ENCODE measurements at regions not wholly inside any gene's neighbourhood (a gene's known extent, or its start where the extent isn't known, plus 50 kb on each side); places are given as distances from the start of the nearest gene placed in this dataset.

DNA sequence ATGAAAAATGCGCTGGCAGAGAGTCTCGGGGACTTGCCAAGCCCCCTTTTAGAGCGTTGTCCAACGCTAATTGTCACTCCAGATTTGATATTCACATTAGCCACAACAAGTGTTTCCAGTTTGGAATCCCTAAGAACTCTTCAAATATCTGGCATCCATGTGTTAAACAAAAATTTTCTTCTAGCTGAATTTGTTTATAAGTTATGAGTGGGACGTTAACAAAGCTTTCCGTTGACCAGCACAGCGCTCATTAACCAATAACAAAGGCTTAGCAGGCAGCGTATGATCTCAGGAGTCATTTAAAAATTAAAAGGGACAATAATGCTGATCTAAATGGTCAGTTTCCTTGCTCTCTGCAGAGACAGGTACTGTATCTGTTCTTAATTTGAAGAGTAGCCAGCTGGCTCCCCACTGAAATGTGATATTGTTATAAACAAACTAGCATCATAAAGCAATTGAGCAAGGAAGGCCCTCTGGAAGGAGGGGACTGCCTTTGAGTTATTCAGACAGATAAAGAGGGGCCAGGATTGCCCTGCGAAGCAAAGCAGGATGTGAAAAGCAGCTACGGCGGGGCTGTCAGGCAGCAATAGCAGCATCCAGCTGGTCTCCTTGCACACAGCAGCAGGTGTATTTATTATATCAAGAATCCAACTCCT, 337.2 kb upstream of the SALL3 start:
- Histone ChIP-seq H3K36me3 (no peaks in the 10 kb centered on the region), H3K4me1 (peaks cover 7% of the 10 kb centered on the region), H3K27me3 (no peaks in the 10 kb centered on the region), H3K4me3 (no peak overlapping the region), H3K9me3 (no peaks in the 10 kb centered on the region), H3K27ac (no peak overlapping the region)
- DNase-seq (ENCODE audit: extremely low spot score in 2 of 2) = no peak
- TF ChIP-seq POLR2A (IDR thresholded peaks at IDR 0.05) (no peak), POLR2AphosphoS5 (IDR thresholded peaks at IDR 0.05; ENCODE audit: insufficient read depth in 1 of 2, low read depth in 1 of 2) (no peak)
- TF ChIP-seq, protein P1, sequence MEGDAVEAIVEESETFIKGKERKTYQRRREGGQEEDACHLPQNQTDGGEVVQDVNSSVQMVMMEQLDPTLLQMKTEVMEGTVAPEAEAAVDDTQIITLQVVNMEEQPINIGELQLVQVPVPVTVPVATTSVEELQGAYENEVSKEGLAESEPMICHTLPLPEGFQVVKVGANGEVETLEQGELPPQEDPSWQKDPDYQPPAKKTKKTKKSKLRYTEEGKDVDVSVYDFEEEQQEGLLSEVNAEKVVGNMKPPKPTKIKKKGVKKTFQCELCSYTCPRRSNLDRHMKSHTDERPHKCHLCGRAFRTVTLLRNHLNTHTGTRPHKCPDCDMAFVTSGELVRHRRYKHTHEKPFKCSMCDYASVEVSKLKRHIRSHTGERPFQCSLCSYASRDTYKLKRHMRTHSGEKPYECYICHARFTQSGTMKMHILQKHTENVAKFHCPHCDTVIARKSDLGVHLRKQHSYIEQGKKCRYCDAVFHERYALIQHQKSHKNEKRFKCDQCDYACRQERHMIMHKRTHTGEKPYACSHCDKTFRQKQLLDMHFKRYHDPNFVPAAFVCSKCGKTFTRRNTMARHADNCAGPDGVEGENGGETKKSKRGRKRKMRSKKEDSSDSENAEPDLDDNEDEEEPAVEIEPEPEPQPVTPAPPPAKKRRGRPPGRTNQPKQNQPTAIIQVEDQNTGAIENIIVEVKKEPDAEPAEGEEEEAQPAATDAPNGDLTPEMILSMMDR (IDR thresholded peaks at IDR 0.05) = no peak
- intact Hi-C loops (cut with DNase I) = no loop called here

DNA sequence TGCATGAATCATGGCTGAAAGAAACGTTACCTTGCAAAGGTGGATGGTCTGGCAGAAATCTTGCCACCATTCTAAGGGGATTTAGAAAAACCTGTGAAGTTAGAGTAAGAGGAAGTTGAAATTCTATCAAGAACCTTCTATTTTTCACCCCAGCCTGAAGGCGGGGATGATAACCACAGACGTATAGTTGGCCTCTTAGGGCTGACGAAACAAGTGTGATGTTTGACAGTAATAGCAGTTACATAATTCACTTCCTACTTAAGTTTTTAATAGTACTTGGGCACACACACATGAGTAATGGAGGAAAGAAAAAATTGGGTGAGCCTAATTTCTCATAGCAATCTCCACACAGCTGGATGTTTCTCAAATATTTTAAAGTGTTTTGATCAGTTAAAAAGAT, 336.6 kb upstream of the SALL3 start:
- H3K9me3 ChIP-seq = no peaks in the 10 kb centered on the region
- no peaks in the 10 kb centered on the region for H3K36me3 ChIP-seq
- TF ChIP-seq, protein P1 (IDR thresholded peaks at IDR 0.05) = no peak
- TF ChIP-seq POLR2A (IDR thresholded peaks at IDR 0.05) = no peak
- no peak for TF ChIP-seq POLR2AphosphoS5 (IDR thresholded peaks at IDR 0.05; ENCODE audit: insufficient read depth in 1 of 2, low read depth in 1 of 2)
- intact Hi-C loops (cut with DNase I) = no loop called here
- no peak overlapping the region for H3K27ac ChIP-seq
- H3K27me3 ChIP-seq = no peaks in the 10 kb centered on the region
- H3K4me1 ChIP-seq = peaks cover 7% of the 10 kb centered on the region
- no peak for DNase-seq (ENCODE audit: extremely low spot score in 2 of 2)
- no peak overlapping the region for H3K4me3 ChIP-seq

DNA sequence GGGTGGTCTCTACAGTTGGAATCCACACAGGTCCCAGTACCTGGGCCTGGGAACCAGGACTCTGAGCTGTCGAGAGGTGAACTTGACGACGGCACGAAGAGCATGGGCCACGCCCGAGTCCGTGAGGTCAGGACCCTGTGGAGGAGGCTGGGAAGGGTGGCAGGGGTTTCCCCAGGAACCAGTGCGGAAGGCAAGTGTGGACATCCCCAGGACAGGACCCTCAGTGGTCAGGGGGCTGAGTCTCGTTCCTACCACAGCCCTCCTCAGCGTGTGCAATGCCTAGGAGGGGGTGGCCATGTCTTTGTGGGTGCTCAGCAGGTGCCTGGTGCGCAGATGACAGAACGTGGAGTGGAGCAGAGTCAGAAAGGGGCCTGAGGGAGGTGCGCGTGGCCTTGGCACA, 335.6 kb upstream of the SALL3 start:
- H3K9me3 ChIP-seq = no peaks in the 10 kb centered on the region
- DNase-seq (ENCODE audit: extremely low spot score in 2 of 2) = no peak
- H3K27ac ChIP-seq = no peak overlapping the region
- H3K4me1 ChIP-seq = peaks cover 7% of the 10 kb centered on the region
- TF ChIP-seq POLR2A (IDR thresholded peaks at IDR 0.05) (no peak), POLR2AphosphoS5 (IDR thresholded peaks at IDR 0.05; ENCODE audit: insufficient read depth in 1 of 2, low read depth in 1 of 2) (no peak)
- TF ChIP-seq, protein P1 (IDR thresholded peaks at IDR 0.05) = no peak
- no peaks in the 10 kb centered on the region for H3K27me3 ChIP-seq
- H3K36me3 ChIP-seq = no peaks in the 10 kb centered on the region
- H3K4me3 ChIP-seq = no peak overlapping the region
- intact Hi-C loops (cut with DNase I) = no loop called here

DNA sequence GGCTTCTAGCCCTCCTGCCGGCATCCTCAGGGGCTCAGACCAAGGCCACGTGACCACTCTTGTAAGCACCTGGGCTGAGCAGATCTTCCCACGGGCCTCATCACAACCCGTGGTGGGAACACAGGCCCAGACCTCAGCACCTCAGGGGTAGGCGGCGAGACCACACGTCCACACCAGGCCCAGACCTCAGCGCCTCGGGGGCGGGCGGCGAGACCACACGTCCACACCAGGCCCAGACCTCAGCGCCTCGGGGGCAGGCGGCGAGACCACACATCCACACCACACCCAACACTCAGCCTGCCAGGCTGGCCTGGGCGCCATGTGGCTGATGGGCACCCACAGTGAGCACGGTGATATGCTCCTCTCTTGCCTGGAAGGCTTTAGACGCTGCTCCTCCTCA, 334.4 kb upstream of the SALL3 start:
- H3K4me1 ChIP-seq = no peaks in the 10 kb centered on the region
- no peaks in the 10 kb centered on the region for H3K36me3 ChIP-seq
- H3K4me3 ChIP-seq = no peak overlapping the region
- TF ChIP-seq, protein P1 (IDR thresholded peaks at IDR 0.05) = no peak
- TF ChIP-seq POLR2A (IDR thresholded peaks at IDR 0.05) = no peak
- no peak for TF ChIP-seq POLR2AphosphoS5 (IDR thresholded peaks at IDR 0.05; ENCODE audit: insufficient read depth in 1 of 2, low read depth in 1 of 2)
- intact Hi-C loops (cut with DNase I) = no loop called here
- no peaks in the 10 kb centered on the region for H3K9me3 ChIP-seq
- no peaks in the 10 kb centered on the region for H3K27me3 ChIP-seq
- no peak for DNase-seq (ENCODE audit: extremely low spot score in 2 of 2)
- H3K27ac ChIP-seq = no peak overlapping the region

DNA sequence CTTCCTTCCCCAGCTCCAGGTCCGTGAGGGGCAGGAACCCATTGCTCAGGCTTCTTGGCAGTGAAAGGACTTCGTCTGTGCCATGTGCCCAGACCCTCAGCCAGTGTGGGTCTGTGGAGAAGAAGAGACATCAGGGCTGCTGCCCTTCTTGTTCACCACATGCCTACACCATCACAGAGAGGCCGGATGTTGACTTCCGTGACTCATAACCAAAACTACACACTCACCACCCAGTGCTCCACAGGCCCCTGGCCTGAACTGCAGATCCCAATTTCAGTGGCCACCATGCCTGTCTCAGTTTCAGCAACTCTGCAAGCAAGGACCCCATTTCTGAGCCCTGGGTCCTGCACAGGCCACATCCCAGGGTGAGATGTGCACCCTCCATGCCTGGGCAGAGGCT, 332.6 kb upstream of the SALL3 start:
- TF ChIP-seq POLR2AphosphoS5 (IDR thresholded peaks at IDR 0.05; ENCODE audit: insufficient read depth in 1 of 2, low read depth in 1 of 2) (no peak), POLR2A (IDR thresholded peaks at IDR 0.05) (no peak)
- TF ChIP-seq, protein P1 (IDR thresholded peaks at IDR 0.05) = no peak
- no peak for DNase-seq (ENCODE audit: extremely low spot score in 2 of 2)
- Histone ChIP-seq H3K4me3 (no peak overlapping the region), H3K27ac (no peak overlapping the region), H3K4me1 (no peaks in the 10 kb centered on the region), H3K27me3 (no peaks in the 10 kb centered on the region), H3K9me3 (no peaks in the 10 kb centered on the region), H3K36me3 (no peaks in the 10 kb centered on the region)
- intact Hi-C loops (cut with DNase I) = no loop called here

Data from vagina (tissue), 2 donors.